ENCODE measurements at regions not wholly inside any gene's neighbourhood (a gene's known extent, or its start where the extent isn't known, plus 50 kb on each side); places are given as distances from the start of the nearest gene placed in this dataset.

DNA sequence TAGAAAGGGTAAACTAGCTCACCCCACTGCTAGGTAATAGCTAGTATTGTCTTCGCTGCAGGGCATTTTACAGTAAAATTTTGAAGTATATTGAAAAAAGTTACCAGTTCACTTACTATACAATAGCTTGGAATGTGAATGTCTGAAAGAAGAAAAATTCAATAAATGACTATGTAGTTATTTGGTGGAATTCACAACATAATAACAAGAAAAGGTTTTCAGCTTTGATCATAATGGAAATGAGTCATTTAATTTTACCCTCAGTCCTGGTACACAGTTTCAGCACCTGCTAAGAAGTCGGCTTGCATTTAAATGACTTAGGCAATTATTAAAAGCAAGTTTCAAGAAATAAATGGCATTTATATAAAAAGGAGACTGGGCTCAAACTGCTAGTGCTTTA lies 90.4 kb downstream of the NUP35 start:
- DNase-seq = no peak

- no peak for DNase-seq
Measured at GRCh38 chr2:183215917-183216316, 91.7 kb downstream of the NUP35 start.

- no peak for DNase-seq
Measured at GRCh38 chr2:183219888-183220287, 95.6 kb downstream of the NUP35 start.

GRCh38 chr2:183222751-183223150 lies 98.5 kb downstream of the NUP35 start:
- DNase-seq = no peak

- no peak for DNase-seq
Measured at GRCh38 chr2:183224948-183225347, 100.7 kb downstream of the NUP35 start.

DNA sequence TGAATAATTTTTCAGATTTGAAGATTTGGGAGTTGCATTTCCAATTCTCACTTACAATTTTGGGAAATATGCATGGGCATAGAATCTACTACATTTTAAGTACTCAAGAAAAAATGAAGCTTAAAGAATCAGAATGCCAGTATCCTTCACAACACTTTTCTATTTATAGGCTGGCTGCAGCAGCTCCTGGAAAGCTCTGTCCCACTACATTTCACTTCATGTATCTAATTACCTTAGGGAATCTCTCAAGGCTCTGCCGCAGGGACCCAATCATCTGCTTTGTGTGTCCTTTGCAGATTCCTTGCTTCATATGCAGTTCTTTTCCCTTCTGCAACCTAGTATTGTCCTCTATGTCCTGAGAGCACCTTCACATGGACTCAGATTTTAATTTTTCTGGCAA lies 102.9 kb downstream of the NUP35 start:
- no peak for DNase-seq

- DNase-seq = no peak
Measured at GRCh38 chr2:183229386-183229785, 105.1 kb downstream of the NUP35 start.

- DNase-seq = no peak
Measured at GRCh38 chr2:183232161-183232865, 108.1 kb downstream of the NUP35 start.

DNA sequence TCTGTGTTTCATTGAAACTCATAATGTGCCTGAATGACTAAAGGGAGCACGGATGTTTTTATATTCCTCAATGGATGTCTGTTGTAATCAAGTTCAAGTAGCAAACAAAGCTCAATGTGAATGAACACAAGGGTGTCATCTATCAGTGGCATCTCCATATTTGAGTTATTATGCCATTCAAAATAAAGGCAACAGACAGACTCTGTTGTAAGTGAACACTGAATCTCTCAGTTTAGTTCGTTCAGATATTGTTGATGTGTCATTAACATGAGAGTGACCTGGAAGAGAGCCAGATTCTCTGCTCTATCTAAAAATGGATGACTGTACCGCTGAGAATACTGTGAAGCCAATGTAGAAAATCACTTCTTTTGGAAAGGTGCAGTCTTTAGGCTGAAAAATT lies 118.7 kb downstream of the NUP35 start:
- DNase-seq = no peak

GRCh38 chr2:183243758-183244157 lies 119.5 kb downstream of the NUP35 start:
- no peak for DNase-seq

DNA sequence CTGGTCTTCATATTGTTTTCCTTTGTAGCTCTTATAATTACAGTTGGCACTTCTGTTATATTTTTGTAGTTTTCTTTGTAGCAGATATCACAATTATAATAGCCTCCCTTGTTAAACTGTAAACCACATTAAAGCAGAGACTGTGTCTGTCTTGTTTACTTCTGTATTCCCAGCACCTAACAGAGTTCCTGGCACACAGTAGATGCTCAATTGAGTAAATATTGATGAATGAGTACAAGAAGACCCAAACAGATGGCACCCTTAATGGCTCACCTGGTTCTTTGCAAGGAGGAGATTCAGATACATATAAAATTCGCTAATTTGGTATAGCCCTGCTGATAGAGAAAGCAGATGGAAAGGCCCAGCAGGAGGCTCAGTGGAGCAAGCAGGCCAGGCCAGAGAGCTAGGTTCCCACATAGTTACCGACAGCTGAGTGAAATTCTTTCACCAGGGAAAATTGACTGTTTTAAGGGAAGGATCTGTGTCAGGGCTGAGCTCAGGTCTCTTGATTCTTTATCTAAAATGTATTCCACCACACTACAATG lies 120.1 kb downstream of the NUP35 start:
- no peak for DNase-seq

DNA sequence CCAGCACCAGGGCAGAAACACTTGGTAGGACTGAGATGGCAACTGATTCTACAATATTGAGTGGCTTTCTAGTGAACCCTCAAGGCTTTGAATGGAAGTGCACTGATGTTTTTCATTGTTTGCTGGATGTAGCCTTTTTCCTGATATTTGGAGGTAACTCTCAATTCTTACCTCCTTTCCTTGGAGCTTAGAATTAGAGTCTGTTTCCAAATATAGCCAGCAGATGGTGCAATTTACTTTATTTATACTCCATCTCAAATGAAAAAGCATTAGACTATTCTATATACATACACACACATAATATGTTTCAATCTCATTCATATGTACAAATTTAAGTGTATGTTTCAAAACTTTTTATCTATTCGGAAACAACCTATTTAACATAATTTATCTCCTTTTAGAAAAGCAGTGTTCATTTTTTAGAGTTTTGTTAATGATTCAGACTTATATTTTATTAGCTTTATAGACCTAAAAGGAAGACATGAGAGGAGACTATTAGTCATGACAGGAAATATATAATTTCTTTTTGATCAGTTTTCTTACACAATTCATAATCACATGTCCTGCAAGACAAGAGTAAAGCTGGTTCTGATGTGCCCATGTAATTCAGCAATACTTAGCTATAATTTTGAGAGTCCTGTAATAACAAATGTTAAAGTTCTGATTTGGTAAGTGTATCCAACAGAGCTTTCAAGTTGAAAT lies 124.8 kb downstream of the NUP35 start:
- DNase-seq = peak; percentile 8

GRCh38 chr2:183250061-183250460 lies 125.8 kb downstream of the NUP35 start:
- no peak for DNase-seq

DNA sequence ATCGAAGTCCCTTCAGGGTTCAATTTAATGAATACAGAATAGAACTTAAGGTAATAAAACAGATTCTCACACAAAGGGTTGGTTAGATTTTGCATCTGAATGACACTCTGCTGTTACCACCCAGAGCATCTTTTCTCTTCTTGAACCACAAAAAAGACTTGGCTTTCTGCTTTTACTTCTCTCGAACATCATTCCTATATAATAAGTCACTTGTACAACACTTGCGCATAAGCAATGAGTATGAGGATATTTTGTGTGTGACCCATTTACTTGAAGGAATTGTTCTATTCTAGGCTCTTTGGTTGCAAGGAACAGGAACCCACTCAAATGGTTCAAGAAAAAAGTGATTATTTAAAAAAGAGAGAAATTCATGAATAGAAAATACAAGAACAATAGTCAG lies 126.2 kb downstream of the NUP35 start:
- DNase-seq = no peak

DNA sequence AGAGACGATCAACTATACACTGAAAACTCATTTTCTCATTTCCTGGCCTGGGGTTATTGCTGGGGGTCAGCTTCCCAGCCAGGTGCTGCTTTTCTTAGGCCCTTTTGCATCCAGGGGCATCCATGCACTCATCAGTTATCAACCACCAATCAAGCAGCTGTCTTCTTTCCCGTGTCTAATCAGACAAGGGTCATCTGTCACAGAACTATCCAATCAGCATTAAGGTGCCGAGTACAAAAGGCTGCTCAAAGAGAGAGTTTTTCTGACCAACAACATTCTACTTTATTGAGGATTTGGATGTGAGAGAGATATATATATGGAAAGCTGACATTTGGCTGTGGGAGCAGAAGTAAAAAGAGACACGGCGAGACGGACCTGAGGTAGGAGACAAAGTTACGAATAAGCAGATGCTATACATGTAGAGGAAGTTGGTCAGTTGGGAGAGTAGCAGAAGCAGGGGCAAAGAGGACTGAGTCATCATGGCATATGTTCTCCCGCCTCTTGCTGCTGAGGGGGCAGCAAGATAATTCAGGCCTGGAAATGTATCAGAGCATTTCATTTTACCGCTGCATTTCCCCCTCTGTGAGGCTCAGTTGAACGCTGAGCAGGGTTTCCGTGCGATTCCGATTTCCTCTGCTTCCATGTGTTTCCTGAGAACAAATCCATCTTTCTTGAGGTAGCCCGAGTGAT lies 129.3 kb downstream of the NUP35 start:
- DNase-seq = no peak

DNA sequence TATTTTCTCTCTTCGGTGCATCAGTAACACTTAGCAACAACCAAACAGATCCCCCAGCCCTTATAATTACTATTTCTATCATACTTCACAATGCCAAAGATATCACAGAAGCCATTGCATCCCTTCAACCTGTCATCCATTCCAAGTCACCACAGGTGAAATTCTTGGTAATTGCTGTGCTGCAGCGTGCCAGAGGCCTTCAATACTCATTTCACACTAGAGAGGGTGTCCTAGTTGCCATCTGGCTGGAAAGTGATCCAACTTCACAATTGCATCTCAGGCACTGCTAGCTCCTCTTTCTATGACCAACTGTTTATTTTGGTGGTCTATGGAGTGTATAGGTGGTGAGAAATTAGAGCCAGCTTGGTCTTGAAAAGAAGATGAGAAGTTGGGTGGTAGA lies 131.2 kb downstream of the NUP35 start:
- no peak for DNase-seq

- DNase-seq = no peak
Measured at GRCh38 chr2:183259921-183260320, 135.7 kb downstream of the NUP35 start.

DNA sequence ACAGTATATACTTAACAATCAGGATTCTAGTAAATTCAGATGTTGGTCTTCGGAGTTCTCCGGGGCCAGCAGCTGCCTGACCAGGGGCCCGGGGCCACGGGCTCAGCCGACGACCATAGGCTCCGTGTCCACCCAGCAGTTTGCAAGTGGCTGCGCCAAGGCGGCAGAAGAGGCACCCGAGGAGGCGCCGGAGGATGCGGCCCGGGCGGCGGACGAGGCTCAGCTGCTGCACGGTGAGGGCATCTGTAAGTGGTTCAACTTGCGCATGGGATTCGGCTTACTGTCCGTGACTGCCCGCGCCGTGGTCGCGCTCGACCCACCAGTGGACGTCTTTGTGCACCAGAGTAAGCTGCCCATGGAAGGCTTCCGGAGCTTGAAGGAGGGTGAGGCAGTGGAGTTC lies 136.3 kb downstream of the NUP35 start:
- no peak for DNase-seq

GRCh38 chr2:183264890-183265535 lies 140.8 kb downstream of the NUP35 start:
- DNase-seq = no peak

- DNase-seq = no peak
Measured at GRCh38 chr2:183267148-183267827, 143.0 kb downstream of the NUP35 start.

- DNase-seq = no peak
Measured at GRCh38 chr2:183269956-183270355, 145.7 kb downstream of the NUP35 start.

GRCh38 chr2:183283209-183283608 lies 159.0 kb downstream of the NUP35 start:
- DNase-seq = no peak

- DNase-seq = no peak
Measured at GRCh38 chr2:183284606-183285005, 160.4 kb downstream of the NUP35 start.
